SK-N-SH (cell line): ENCODE measurements at regions not wholly inside any gene's neighbourhood (a gene's known extent, or its start where the extent isn't known, plus 50 kb on each side); places are given as distances from the start of the nearest gene placed in this dataset.

Experiments
- CTCF ChIA-PET: fragments of 300-600, 350-600 bp; formaldehyde crosslinking; extraction: SDS; loops from one replicate; lab custom pipeline; 2021; lab: Yijun Ruan, JAX
- POLR2A ChIA-PET: fragments of 350-600 bp; sonication (Branson Sonifier 250); formaldehyde crosslinking; extraction: SDS; loops from one replicate; lab custom pipeline; 2020; ENCODE audit warnings: antibody characterized with exemption, inconsistent platforms; lab: Yijun Ruan, JAX
- DNase-seq: peaks from one replicate; pipeline ENCODE4 v3.0.0; 2012
- H2AFZ ChIP-seq: fragments of 200-600 bp; sonication (generic); 2 replicates; pipeline ENCODE4 v1.8.1; 2016; ENCODE audit warnings: antibody characterized with exemption, mild to moderate bottlenecking, low read depth
- H3F3A ChIP-seq: fragments of 200-600 bp; sonication (generic); replicated peaks from 2 replicates; pipeline ENCODE3; 2016; ENCODE audit warnings: antibody characterized with exemption, mild to moderate bottlenecking; ENCODE audit not compliant: insufficient read depth
- H3K27ac ChIP-seq, 2 experiments: fragments of 200-500 bp in 1 of 2; fragments of 200-600 bp in 1 of 2; sonication (Bioruptor generic) in 1 of 2; sonication (generic), shearing (Covaris generic) in 1 of 2; 2 replicates each; pipeline versions ENCODE4 v1.5.1 to v1.6.1; 2014 to 2016; ENCODE audit warnings: low read depth in 2 of 2, inconsistent platforms in 1 of 2, low read length in 1 of 2, mild to moderate bottlenecking in 1 of 2, mixed read lengths in 1 of 2
- H3K27me3 ChIP-seq: fragments of 200-600 bp; sonication (generic), shearing (Covaris generic); 2 replicates; pipeline ENCODE4 v1.6.1; 2016; ENCODE audit warnings: mixed run types; ENCODE audit not compliant: insufficient read depth
- H3K36me3 ChIP-seq, 2 experiments: fragments of 200-500 bp in 1 of 2; fragments of 200-600 bp in 1 of 2; sonication (Bioruptor generic) in 1 of 2; sonication (generic) in 1 of 2; replicated peaks in 1 of 2; 2 replicates each; pipeline versions ENCODE3 to v1.5.1; 2014 to 2016; ENCODE audit warnings: low read length in 1 of 2, mild to moderate bottlenecking in 1 of 2; ENCODE audit not compliant: insufficient read depth in 2 of 2, control insufficient read depth in 1 of 2
- H3K4me1 ChIP-seq, 2 experiments: fragments of 200-500 bp in 1 of 2; fragments of 200-600 bp in 1 of 2; sonication (Bioruptor generic) in 1 of 2; sonication (generic), shearing (Covaris generic) in 1 of 2; 2 replicates each; pipeline versions ENCODE4 v1.5.1 to v1.6.1; 2014 to 2016; ENCODE audit warnings: low read depth in 1 of 2, low read length in 1 of 2, mixed run types in 1 of 2; ENCODE audit not compliant: insufficient read depth in 2 of 2, control insufficient read depth in 1 of 2
- H3K4me2 ChIP-seq: fragments of 200-600 bp; sonication (generic), shearing (Covaris generic); 2 replicates; pipeline ENCODE4 v1.6.1; 2017; ENCODE audit warnings: mixed run types
- H3K4me3 ChIP-seq, 2 experiments: fragments of 200-500 bp in 1 of 2; fragments of 200-600 bp in 1 of 2; sonication (Bioruptor generic) in 1 of 2; sonication (generic), shearing (Covaris generic) in 1 of 2; 2 replicates each; pipeline versions ENCODE4 v1.5.1 to v1.8.1; 2014 to 2016; ENCODE audit warnings: low read depth in 2 of 2, inconsistent platforms in 1 of 2, low read length in 1 of 2, mild to moderate bottlenecking in 1 of 2, mixed read lengths in 1 of 2, moderate library complexity in 1 of 2
- H3K79me2 ChIP-seq: fragments of 200-600 bp; sonication (generic); 2 replicates; pipeline ENCODE4 v1.8.1; 2017; ENCODE audit warnings: mild to moderate bottlenecking; ENCODE audit not compliant: insufficient read depth
- H3K9ac ChIP-seq: fragments of 200-600 bp; sonication (generic); 2 replicates; pipeline ENCODE4 v1.6.1; 2017; ENCODE audit warnings: mixed run types
- H3K9me2 ChIP-seq: fragments of 200-600 bp; sonication (generic); 2 replicates; pipeline ENCODE4 v1.6.1; 2017; ENCODE audit warnings: mixed run types
- H3K9me3 ChIP-seq: fragments of 200-600 bp; sonication (generic); 2 replicates; pipeline ENCODE4 v1.6.1; 2017; ENCODE audit warnings: mixed run types, mild to moderate bottlenecking, moderate library complexity
- H4K20me1 ChIP-seq: fragments of 200-600 bp; sonication (generic); 2 replicates; pipeline ENCODE4 v1.6.1; 2017; ENCODE audit warnings: mild to moderate bottlenecking, mixed run types; ENCODE audit not compliant: insufficient read depth
- CHD2 ChIP-seq: fragments of 150-350 bp; IDR thresholded peaks from 2 replicates; pipeline ENCODE4 v1.6.1; 2018; ENCODE audit warnings: low read length; ENCODE audit not compliant: partially characterized antibody
- EZH2phosphoT487 ChIP-seq: fragments of 200-600 bp; sonication (generic); IDR thresholded peaks from 2 replicates; pipeline ENCODE4 v1.6.1; 2017; ENCODE audit warnings: low read depth, mixed run types, mild to moderate bottlenecking, antibody characterized with exemption, moderate library complexity, borderline replicate concordance
- FOSL2 ChIP-seq: IDR thresholded peaks from 2 replicates; pipeline ENCODE4 v1.4.0; 2012; ENCODE audit warnings: low read depth, mild to moderate bottlenecking, moderate library complexity, borderline replicate concordance
- FOXJ3 ChIP-seq: sonication (generic); formaldehyde crosslinking; IDR thresholded peaks from 2 replicates; pipeline ENCODE4 v1.5.1; 2020; ENCODE audit warnings: mild to moderate bottlenecking, missing genetic modification reagents
- FOXM1 ChIP-seq: IDR thresholded peaks from 2 replicates; pipeline ENCODE4 v1.4.0; 2012; ENCODE audit warnings: low read depth, mild to moderate bottlenecking
- GATA2 ChIP-seq: sonication (generic); formaldehyde crosslinking; IDR thresholded peaks from 2 replicates; pipeline ENCODE4 v1.5.0; 2020; ENCODE audit warnings: mild to moderate bottlenecking, missing genetic modification reagents
- IRF3 ChIP-seq: fragments of 150-350 bp; IDR thresholded peaks from 2 replicates; pipeline ENCODE4 v1.6.1; 2016; ENCODE audit warnings: mild to moderate bottlenecking, low read depth, low read length
- MAX ChIP-seq: IDR thresholded peaks from 2 replicates; pipeline ENCODE4 v1.4.0; 2012; ENCODE audit warnings: low read depth
- MEF2A ChIP-seq: IDR thresholded peaks from 2 replicates; pipeline ENCODE4 v1.4.0; 2012; ENCODE audit warnings: low read depth, borderline replicate concordance
- POLR2AphosphoS5 ChIP-seq: IDR thresholded peaks from 2 replicates; pipeline ENCODE4 v1.6.1; 2012; ENCODE audit warnings: low read depth, low read length
- RAD21 ChIP-seq: IDR thresholded peaks from 2 replicates; pipeline ENCODE4 v1.6.1; 2012; ENCODE audit warnings: mild to moderate bottlenecking, low read length
- RFX5 ChIP-seq: IDR thresholded peaks from 2 replicates; pipeline ENCODE4 v1.6.1; 2012; ENCODE audit warnings: mild to moderate bottlenecking, improper control_type of control experiment, low read length
- TAF1 ChIP-seq: IDR thresholded peaks from 2 replicates; pipeline ENCODE4 v1.6.1; 2012; ENCODE audit warnings: low read depth, mild to moderate bottlenecking, low read length, moderate library complexity, borderline replicate concordance
- TEAD4 ChIP-seq: IDR thresholded peaks from 2 replicates; pipeline ENCODE4 v1.4.0; 2012; ENCODE audit warnings: mild to moderate bottlenecking, borderline replicate concordance; ENCODE audit not compliant: insufficient read depth
- USF1 ChIP-seq: IDR thresholded peaks from 2 replicates; pipeline ENCODE4 v1.4.0; 2012; ENCODE audit warnings: low read depth, borderline replicate concordance
- YY1 ChIP-seq: IDR thresholded peaks from 2 replicates; pipeline ENCODE4 v1.4.0; 2012; ENCODE audit warnings: low read depth, mild to moderate bottlenecking
- WGBS: methylation state at CpG from one replicate; pipeline ENCODE4 v1.1.6; 2017; ENCODE audit warnings: low lambda C conversion rate; 5-methylcytosine and 5-hydroxymethylcytosine counted together

- H3K79me2 ChIP-seq = no peaks in the 10 kb centered on the region
- no peak overlapping the region for H3K4me2 ChIP-seq
- TF ChIP-seq MEF2A (no peak), RAD21 (no peak), USF1 (no peak), CHD2 (no peak), FOXM1 (no peak), FOXJ3 (CRISPR knock-in tag) (no peak), YY1 (no peak), TEAD4 (no peak), POLR2AphosphoS5 (no peak), GATA2 (no peak), FOSL2 (no peak), TAF1 (no peak), IRF3 (no peak)
- TF ChIP-seq, all 33 proteins: peak for 0
- peaks cover 0 to 2% of the 10 kb centered on the region in 2 experiments; a peak in 1 of 4 replicates for H3K4me1 ChIP-seq
- H3K36me3 ChIP-seq = no peaks in the 10 kb centered on the region
- ChIA-PET CTCF (interaction anchor here (0.8 to 2.1 kb wide), 5 partner anchors 9 to 447 kb away, joined by 3 to 4 read pairs (median 3); no protein-coding TSS in a partner anchor), POLR2A (no interaction called here)
- DNase-seq = peak; percentile 31
- H3K9me2 ChIP-seq = no peaks in the 10 kb centered on the region
- no peaks in the 10 kb centered on the region for H4K20me1 ChIP-seq
- 59% methylated on average over 4 of the region's 7 CpGs for WGBS
- no peak overlapping the region for H2AFZ ChIP-seq
- no peaks in the 10 kb centered on the region for H3K27me3 ChIP-seq
- no peaks in the 10 kb centered on the region for H3F3A ChIP-seq
- H3K4me3 ChIP-seq = no peak overlapping the region
- no peak overlapping the region for H3K9ac ChIP-seq
- no peak overlapping the region for H3K27ac ChIP-seq
- no peaks in the 10 kb centered on the region for H3K9me3 ChIP-seq
Observed at GRCh38 chr9:95770653-95771131, 104.8 kb upstream of the ERCC6L2 start.

- Histone ChIP-seq H2AFZ (no peak overlapping the region), H3K9me2 (no peaks in the 10 kb centered on the region), H3F3A (no peaks in the 10 kb centered on the region), H3K4me1 (peaks cover 0 to 2% of the 10 kb centered on the region in 2 experiments; a peak in 1 of 4 replicates), H3K4me2 (no peak overlapping the region), H3K9ac (no peak overlapping the region), H3K9me3 (no peaks in the 10 kb centered on the region), H3K27me3 (no peaks in the 10 kb centered on the region), H3K4me3 (no peak overlapping the region), H3K36me3 (no peaks in the 10 kb centered on the region), H3K79me2 (no peaks in the 10 kb centered on the region), H3K27ac (no peak overlapping the region), H4K20me1 (no peaks in the 10 kb centered on the region)
- ChIA-PET CTCF (interaction anchor here (1.0 to 2.1 kb wide), 2 partner anchors 9 to 21 kb away, joined by 4 to 5 read pairs; no protein-coding TSS in a partner anchor), POLR2A (no interaction called here)
- 85% methylated on average over 6 of the region's 6 CpGs for WGBS
- no peak for TF ChIP-seq MAX
- no peak for TF ChIP-seq FOXJ3 (CRISPR knock-in tag)
- TF ChIP-seq EZH2phosphoT487 = no peak
- TF ChIP-seq MEF2A = no peak
- no peak for TF ChIP-seq POLR2AphosphoS5
- no peak for TF ChIP-seq RFX5
- DNase-seq = no peak
Observed at GRCh38 chr9:95769909-95770433, 105.5 kb upstream of the ERCC6L2 start.
